ENCODE measurements at regions not wholly inside any gene's neighbourhood (a gene's known extent, or its start where the extent isn't known, plus 50 kb on each side); places are given as distances from the start of the nearest gene placed in this dataset.

DNA sequence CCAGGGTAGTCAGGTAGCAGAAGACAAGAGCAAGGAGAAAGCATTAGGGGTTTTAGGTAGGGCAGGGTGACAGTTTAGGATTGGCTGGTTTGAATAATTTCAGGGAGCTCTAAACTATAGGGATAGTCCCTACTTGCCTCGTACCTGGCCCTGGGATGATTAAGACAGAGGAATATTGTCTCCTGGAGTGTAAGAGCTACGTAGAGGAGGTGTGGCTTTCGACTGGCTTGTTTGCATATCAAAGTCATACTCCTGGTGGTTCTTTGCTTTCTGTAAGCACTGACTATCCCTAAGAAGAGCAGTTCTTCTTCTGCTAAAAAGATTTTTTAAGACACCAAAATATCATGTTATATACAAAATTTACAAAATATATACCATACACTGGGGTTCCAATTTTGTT, 1867.4 kb downstream of the SUCLG1 start:
- TF ChIP-seq EZH2 (IDR thresholded peaks at IDR 0.05; ENCODE audit: insufficient read depth, poor library complexity, severe bottlenecking), result no peak
- TF ChIP-seq EZH2phosphoT487 (IDR thresholded peaks at IDR 0.05; ENCODE audit: insufficient read depth, low read depth), result no peak

Data from GM23248 (cell line).